ENCODE measurements at regions not wholly inside any gene's neighbourhood (a gene's known extent, or its start where the extent isn't known, plus 50 kb on each side); places are given as distances from the start of the nearest gene placed in this dataset.
"Not testable (repeated sequence)": the region's sequence is repeated elsewhere in the genome, so short reads cannot be mapped to it uniquely, and the experiment has no call there.

DNA sequence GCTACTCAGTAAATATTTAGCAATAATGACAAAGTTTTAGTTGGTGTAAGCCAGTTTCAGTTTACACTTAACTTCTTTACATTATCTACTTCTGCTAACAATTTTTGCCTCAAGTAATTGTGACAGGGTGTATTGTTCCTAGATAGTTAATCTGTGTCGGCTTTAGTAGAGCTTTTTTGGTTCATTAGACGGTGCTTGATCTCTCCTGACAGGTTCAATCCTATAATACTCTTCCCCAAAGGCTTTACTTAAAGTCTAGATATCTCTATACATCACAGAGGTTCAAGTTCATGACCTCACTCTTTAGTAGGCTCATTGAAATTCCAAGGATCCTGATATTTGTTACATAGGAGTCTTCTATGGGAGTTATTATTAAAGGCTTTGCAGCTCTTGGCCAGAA, 365.6 kb upstream of the DPPA4 start:
- Histone ChIP-seq H3K4me3 (ENCODE audit: low read depth, low read length) (no peak overlapping the region), H3K27ac (ENCODE audit: low read depth, low read length) (no peak overlapping the region), H3K27me3 (ENCODE audit: control insufficient read depth, insufficient read depth, low read length) (no peaks in the 10 kb centered on the region), H3K9me3 (ENCODE audit: control insufficient read depth, insufficient read depth, low read length) (no peaks in the 10 kb centered on the region)
- ChIA-PET CTCF (no interaction called here), POLR2A (interaction anchor here (0.7 kb wide), 1 partner anchor 153 kb away, joined by 3 read pairs; no protein-coding TSS in a partner anchor)
- TF ChIP-seq, protein P1, sequence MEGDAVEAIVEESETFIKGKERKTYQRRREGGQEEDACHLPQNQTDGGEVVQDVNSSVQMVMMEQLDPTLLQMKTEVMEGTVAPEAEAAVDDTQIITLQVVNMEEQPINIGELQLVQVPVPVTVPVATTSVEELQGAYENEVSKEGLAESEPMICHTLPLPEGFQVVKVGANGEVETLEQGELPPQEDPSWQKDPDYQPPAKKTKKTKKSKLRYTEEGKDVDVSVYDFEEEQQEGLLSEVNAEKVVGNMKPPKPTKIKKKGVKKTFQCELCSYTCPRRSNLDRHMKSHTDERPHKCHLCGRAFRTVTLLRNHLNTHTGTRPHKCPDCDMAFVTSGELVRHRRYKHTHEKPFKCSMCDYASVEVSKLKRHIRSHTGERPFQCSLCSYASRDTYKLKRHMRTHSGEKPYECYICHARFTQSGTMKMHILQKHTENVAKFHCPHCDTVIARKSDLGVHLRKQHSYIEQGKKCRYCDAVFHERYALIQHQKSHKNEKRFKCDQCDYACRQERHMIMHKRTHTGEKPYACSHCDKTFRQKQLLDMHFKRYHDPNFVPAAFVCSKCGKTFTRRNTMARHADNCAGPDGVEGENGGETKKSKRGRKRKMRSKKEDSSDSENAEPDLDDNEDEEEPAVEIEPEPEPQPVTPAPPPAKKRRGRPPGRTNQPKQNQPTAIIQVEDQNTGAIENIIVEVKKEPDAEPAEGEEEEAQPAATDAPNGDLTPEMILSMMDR (IDR thresholded peaks at IDR 0.05; ENCODE audit: low read depth, low read length) = no peak
- no peak for DNase-seq (ENCODE audit: low read depth, low spot score)

GRCh38 chr3:109705133-109705532, 367.8 kb upstream of the DPPA4 start:
- H3K9me3 ChIP-seq (ENCODE audit: control insufficient read depth, insufficient read depth, low read length); H3K27me3 ChIP-seq (ENCODE audit: control insufficient read depth, insufficient read depth, low read length); DNase-seq (ENCODE audit: low read depth, low spot score); CTCF ChIA-PET; POLR2A ChIA-PET; H3K4me3 ChIP-seq (ENCODE audit: low read depth, low read length); H3K27ac ChIP-seq (ENCODE audit: low read depth, low read length): not testable (repeated sequence)

GRCh38 chr3:109707617-109708016, 370.3 kb upstream of the DPPA4 start:
- Histone ChIP-seq H3K4me3 (ENCODE audit: low read depth, low read length) (no peak overlapping the region), H3K27ac (ENCODE audit: low read depth, low read length) (no peak overlapping the region), H3K9me3 (ENCODE audit: control insufficient read depth, insufficient read depth, low read length) (no peaks in the 10 kb centered on the region), H3K27me3 (ENCODE audit: control insufficient read depth, insufficient read depth, low read length) (no peaks in the 10 kb centered on the region)
- CTCF ChIA-PET = no interaction called here
- TF ChIP-seq, protein P1 (IDR thresholded peaks at IDR 0.05; ENCODE audit: low read depth, low read length) = no peak
- POLR2A ChIA-PET = no interaction called here
- DNase-seq (ENCODE audit: low read depth, low spot score) = no peak

- DNase-seq (ENCODE audit: low read depth, low spot score) = no peak
- POLR2A ChIA-PET = no interaction called here
- CTCF ChIA-PET = no interaction called here
- Histone ChIP-seq H3K9me3 (ENCODE audit: control insufficient read depth, insufficient read depth, low read length) (no peaks in the 10 kb centered on the region), H3K4me3 (ENCODE audit: low read depth, low read length) (no peak overlapping the region), H3K27me3 (ENCODE audit: control insufficient read depth, insufficient read depth, low read length) (no peaks in the 10 kb centered on the region), H3K27ac (ENCODE audit: low read depth, low read length) (no peak overlapping the region)
- TF ChIP-seq, protein P1 (IDR thresholded peaks at IDR 0.05; ENCODE audit: low read depth, low read length) = no peak
Observed at GRCh38 chr3:109713288-109713687, 375.9 kb upstream of the DPPA4 start.

- POLR2A ChIA-PET = no interaction called here
- no peak overlapping the region for H3K4me3 ChIP-seq (ENCODE audit: low read depth, low read length)
- H3K27ac ChIP-seq (ENCODE audit: low read depth, low read length) = no peak overlapping the region
- TF ChIP-seq, protein P1 (IDR thresholded peaks at IDR 0.05; ENCODE audit: low read depth, low read length) = no peak
- no peaks in the 10 kb centered on the region for H3K9me3 ChIP-seq (ENCODE audit: control insufficient read depth, insufficient read depth, low read length)
- no peaks in the 10 kb centered on the region for H3K27me3 ChIP-seq (ENCODE audit: control insufficient read depth, insufficient read depth, low read length)
- no peak for DNase-seq (ENCODE audit: low read depth, low spot score)
- CTCF ChIA-PET = no interaction called here
Observed at GRCh38 chr3:109715707-109716106, 378.4 kb upstream of the DPPA4 start.

- Histone ChIP-seq H3K4me3 (ENCODE audit: low read depth, low read length) (no peak overlapping the region), H3K27me3 (ENCODE audit: control insufficient read depth, insufficient read depth, low read length) (no peaks in the 10 kb centered on the region), H3K9me3 (ENCODE audit: control insufficient read depth, insufficient read depth, low read length) (no peaks in the 10 kb centered on the region), H3K27ac (ENCODE audit: low read depth, low read length) (no peak overlapping the region)
- CTCF ChIA-PET = no interaction called here
- no peak for DNase-seq (ENCODE audit: low read depth, low spot score)
- TF ChIP-seq, protein P1 (IDR thresholded peaks at IDR 0.05; ENCODE audit: low read depth, low read length) = no peak
- POLR2A ChIA-PET = no interaction called here
Observed at GRCh38 chr3:109718850-109719249, 381.5 kb upstream of the DPPA4 start.

All from AG04450 (cell line).